HEK293 (cell line): ENCODE measurements at regions not wholly inside any gene's neighbourhood (a gene's known extent, or its start where the extent isn't known, plus 50 kb on each side); places are given as distances from the start of the nearest gene placed in this dataset.

Experiments
- KLF16 ChIP-seq: fragments of 450-650 bp; formaldehyde crosslinking; IDR thresholded peaks from 2 replicates; pipeline ENCODE4 v1.5.1; 2017; ENCODE audit warnings: missing biosample characterization, missing genetic modification characterization
- ZNF37A ChIP-seq: fragments of 450-650 bp; IDR thresholded peaks from 2 replicates; pipeline ENCODE4 v1.5.1; 2018; ENCODE audit warnings: missing biosample characterization, missing genetic modification characterization
- ZNF521 ChIP-seq: fragments of 450-650 bp; formaldehyde crosslinking; IDR thresholded peaks from 2 replicates; pipeline ENCODE4 v1.5.1; 2017; ENCODE audit warnings: missing biosample characterization, mild to moderate bottlenecking, missing genetic modification characterization
- ZNF830 ChIP-seq: fragments of 450-650 bp; IDR thresholded peaks from 2 replicates; pipeline ENCODE4 v1.5.0; 2018; ENCODE audit warnings: missing biosample characterization, missing genetic modification characterization, low read depth, mild to moderate bottlenecking, moderate library complexity
- TF ChIP-seq, protein P1 (sequence below): fragments of 450-650 bp; formaldehyde crosslinking; IDR thresholded peaks from 2 replicates; pipeline ENCODE4 v1.5.1; 2016; ENCODE audit warnings: missing biosample characterization, missing genetic modification characterization
- TF ChIP-seq, protein P2 (sequence below): fragments of 450-650 bp; formaldehyde crosslinking; IDR thresholded peaks from 2 replicates; pipeline ENCODE4 v1.5.1; 2016; ENCODE audit warnings: missing biosample characterization, missing genetic modification characterization

DNA sequence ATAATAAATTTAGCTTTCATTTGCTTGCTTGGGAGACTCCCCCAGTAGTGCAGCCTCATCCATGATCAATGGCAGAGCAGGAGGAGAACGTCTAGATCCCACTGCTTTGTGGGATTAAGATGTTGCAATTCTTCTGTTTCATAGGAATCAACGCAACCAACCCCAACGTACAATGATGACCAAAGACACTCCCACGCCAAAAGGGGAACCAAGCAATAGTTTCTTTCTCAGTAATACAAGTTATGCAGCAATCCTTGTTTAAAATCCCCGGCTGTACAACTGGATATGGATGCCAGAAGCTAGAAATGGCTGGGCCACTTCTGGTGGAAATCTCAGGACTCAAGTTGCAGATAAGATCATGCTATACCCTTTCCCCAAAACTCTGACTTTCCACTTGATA is 411.2 kb downstream of the VPS13C start:
- TF ChIP-seq ZNF521 (tag by site-specific recombination) (no peak), KLF16 (tag by site-specific recombination) (no peak), ZNF830 (tag by site-specific recombination) (no peak), ZNF37A (no peak)
- TF ChIP-seq, protein P1, sequence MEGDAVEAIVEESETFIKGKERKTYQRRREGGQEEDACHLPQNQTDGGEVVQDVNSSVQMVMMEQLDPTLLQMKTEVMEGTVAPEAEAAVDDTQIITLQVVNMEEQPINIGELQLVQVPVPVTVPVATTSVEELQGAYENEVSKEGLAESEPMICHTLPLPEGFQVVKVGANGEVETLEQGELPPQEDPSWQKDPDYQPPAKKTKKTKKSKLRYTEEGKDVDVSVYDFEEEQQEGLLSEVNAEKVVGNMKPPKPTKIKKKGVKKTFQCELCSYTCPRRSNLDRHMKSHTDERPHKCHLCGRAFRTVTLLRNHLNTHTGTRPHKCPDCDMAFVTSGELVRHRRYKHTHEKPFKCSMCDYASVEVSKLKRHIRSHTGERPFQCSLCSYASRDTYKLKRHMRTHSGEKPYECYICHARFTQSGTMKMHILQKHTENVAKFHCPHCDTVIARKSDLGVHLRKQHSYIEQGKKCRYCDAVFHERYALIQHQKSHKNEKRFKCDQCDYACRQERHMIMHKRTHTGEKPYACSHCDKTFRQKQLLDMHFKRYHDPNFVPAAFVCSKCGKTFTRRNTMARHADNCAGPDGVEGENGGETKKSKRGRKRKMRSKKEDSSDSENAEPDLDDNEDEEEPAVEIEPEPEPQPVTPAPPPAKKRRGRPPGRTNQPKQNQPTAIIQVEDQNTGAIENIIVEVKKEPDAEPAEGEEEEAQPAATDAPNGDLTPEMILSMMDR (tag by site-specific recombination): no peak
- TF ChIP-seq, protein P2, sequence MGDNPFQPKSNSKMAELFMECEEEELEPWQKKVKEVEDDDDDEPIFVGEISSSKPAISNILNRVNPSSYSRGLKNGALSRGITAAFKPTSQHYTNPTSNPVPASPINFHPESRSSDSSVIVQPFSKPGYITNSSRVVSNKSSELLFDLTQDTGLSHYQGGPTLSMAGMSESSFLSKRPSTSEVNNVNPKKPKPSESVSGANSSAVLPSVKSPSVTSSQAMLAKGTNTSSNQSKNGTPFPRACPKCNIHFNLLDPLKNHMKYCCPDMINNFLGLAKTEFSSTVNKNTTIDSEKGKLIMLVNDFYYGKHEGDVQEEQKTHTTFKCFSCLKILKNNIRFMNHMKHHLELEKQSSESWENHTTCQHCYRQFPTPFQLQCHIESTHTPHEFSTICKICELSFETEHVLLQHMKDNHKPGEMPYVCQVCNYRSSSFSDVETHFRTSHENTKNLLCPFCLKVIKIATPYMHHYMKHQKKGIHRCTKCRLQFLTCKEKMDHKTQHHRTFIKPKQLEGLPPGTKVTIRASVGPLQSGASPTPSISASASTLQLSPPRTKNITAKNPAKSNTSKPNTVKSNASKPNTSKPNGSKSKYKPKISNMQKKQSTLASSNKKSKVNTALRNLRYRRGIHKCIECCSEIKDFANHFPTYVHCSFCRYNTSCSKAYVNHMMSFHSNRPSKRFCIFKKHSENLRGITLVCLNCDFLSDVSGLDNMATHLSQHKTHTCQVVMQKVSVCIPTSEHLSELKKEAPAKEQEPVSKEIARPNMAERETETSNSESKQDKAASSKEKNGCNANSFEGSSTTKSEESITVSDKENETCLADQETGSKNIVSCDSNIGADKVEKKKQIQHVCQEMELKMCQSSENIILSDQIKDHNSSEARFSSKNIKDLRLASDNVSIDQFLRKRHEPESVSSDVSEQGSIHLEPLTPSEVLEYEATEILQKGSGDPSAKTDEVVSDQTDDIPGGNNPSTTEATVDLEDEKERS (tag by site-specific recombination): no peak
